GM20431 (cell line): ENCODE measurements at regions not wholly inside any gene's neighbourhood (a gene's known extent, or its start where the extent isn't known, plus 50 kb on each side); places are given as distances from the start of the nearest gene placed in this dataset.

ENCODE experiments used
- in situ Hi-C: fragments of 300-500 bp; cut with MseI, MboI; formaldehyde crosslinking; loops from one replicate; pipeline ENCODE4 v1.15.0; 2020; ENCODE audit warnings: low sequenced_read_pairs; ENCODE audit not compliant: unreplicated experiment

DNA sequence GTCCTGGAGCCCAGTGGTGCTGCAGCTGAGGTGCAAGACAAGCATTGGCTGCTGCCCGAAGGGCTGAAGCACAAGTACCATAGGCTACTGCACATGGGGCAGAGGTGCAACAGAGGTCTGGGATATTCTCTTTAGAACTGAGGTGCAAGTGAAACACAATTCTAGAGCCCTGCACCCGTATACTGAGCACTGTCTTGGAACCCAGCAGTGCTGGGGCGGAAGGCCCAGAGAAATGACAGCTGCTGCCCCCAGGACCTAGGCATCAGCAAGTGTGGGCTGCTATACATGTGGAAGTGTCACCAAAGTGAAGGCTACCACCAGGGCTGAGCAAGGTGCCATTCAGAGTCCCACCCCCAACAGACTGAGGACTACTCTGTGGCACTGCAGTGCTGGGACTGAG lies 393.6 kb upstream of the STEAP1 start:
- in situ Hi-C loops = no loop called here

DNA sequence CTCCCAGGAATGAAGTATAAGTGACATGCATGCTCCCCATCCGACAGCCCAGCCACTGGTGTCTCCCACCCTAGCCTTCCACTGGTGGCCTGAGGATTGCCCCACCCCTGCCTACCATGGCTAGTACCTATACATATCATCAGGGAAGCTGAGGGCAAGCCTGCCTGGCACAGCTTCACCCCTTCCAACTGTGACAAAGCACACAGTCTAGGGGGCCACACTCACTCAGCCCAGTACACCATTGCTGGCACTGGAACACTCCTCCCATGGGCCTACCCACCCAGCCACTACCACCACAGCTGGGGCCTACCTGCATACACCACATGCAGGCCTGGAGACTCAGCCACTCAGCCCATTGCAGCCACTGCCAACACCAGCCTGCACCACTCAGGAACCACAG lies 393.1 kb upstream of the STEAP1 start:
- in situ Hi-C loops = no loop called here

DNA sequence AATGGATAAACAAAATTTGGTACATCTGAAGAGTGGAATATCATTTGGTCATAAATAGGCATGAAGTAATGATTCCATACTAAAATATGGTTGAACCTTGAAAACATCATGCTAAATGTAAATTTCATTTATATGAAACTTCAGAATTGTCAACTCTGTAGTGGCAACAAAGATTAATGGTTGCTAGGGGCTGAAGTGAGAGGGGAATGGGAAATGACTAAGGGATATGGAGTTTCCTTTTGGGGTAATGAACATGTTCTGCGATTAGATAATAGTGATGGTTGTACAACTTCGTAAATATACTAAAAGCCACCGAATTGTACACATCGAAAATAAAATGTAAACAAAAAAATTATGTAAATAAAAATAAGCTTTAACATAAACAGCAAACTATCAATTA lies 384.1 kb upstream of the STEAP1 start:
- in situ Hi-C loops = no loop called here

DNA sequence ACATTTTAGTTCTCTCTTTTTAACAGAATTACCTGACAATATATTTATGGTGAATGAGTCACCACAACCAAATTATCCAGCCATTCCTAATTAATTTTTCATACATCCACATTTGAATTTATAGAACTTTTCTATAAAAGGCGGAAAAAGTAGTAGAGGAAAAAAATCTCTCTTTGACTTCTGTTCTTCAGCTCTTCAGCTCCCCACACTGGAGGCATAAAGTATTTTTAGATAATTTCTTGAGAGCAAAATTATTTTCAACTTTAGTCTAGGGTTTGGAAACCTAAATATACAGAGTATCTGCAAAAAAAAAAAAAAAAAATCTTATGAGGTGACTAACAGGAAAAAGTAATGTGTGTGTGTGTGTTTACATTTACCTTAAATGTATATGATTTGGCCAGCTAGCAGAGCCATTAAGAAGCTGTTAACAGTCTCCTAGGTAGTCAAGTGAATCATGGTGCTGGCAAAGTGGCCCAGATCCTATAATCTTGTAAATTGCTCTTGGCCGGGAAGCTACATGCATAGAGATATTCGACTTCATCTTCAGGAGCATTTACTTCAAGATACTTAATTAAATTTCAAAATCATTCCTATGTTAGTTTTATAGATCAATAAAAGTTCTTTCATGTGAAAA lies 383.1 kb upstream of the STEAP1 start:
- in situ Hi-C loops = no loop called here

DNA sequence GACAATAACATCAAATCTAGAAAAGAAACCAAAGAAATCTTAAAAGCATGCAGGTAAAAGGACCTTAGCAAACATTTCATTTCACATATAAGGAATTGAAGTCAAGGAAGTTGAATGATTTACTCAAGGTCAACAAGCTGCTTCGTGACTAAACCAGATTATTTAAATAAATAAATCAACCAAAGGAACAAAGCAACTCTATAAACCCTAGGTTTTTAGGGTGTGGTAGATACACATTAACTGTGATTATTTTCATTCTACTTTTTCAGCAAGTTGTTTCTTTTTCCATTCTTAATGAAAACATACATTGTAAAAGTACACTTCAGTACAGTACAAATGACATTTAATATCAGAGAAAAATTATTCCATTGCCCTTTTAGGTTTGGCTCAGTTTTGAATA lies 382.0 kb upstream of the STEAP1 start:
- in situ Hi-C loops = no loop called here

DNA sequence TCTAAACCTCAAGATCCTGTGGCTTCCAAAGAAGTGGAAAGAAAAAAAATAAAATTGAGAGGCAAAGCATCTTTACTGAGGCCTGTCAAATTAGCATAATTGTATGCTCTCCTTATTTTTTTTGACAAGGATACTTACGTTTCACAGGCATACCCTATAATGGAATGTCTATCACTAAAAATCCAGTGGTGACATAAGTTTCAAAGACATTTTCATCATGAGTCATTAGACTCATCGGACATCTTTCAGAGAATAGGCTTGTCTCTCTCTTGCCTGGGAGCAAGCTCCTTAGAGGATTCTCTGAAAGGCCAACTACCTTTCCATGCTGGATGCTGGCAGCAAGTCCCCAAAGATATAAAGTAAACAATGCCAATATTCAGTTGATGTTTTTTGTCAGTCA lies 380.7 kb upstream of the STEAP1 start:
- in situ Hi-C loops = no loop called here

DNA sequence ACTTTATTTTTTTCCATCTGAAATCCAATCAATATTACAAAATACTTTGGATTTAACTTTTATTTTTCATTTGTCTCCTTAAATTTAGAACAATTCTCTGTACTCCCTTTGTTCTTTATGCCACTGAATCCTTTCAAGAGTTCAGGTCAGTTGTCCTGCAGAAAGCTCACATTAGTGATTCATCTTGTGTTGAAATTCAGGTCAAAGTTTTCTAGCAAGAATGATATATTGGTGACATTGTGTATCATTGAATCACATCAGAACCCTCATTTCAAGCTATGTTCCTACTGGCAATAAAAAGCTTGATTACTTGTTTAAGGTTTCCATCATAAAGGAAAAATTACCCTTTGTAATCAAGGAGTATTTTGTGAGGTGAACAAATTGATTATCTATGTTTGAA lies 378.8 kb upstream of the STEAP1 start:
- in situ Hi-C loops = no loop called here

DNA sequence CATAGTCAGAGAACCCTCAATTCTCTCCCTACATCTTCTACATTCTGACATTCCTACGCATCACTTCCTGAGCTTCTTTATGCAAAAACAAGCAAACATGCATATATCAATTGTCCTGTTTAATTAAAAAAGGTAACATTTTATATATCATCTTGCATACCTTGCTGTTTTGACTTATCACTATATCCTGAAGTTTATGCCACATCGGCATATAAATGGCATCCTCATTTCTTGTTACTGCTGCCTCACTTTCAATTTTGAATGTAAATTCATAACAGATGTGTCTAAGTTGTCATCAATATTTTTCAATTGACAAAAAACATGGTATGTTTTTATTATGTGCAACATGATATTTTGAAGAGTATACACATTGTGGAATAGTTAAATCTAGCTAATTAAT lies 377.3 kb upstream of the STEAP1 start:
- in situ Hi-C loops = no loop called here

DNA sequence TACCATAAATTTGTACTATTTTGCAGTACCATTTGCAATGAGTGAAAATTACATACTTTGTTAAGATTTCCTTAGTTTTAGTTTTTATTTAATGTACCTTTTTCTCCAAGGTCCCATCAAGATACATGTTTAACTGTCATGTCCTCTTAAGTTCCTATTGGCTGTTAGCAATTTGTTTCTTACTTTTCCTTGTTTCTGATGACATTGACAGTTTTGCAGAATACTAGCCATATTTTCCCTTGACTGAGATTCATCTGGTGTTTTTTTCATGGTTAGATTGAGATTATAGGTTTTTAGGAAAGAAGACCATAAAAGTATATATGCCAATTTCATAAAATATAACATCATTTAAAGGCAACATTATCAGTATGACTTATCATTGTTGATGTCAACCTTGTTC lies 376.8 kb upstream of the STEAP1 start:
- in situ Hi-C loops = no loop called here

DNA sequence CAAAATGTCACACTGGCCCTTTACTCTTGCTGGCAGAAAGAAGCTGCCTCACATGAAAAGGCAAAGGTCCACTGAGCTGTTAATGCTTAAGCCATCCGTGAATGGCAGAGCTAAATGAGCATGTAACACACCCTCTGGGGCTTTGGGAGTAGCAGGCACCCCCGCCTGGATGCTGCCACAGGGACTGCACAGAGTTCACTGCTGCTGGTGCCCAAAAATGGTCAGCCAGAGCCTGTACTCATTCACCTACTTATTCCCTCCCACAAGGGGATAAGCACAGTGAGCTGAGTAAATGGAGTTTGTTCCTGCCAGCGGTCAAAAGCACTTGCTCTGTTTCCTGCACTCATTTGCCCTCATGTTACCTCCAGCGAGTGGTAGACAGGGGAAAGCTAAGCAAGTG lies 374.0 kb upstream of the STEAP1 start:
- in situ Hi-C loops = no loop called here

DNA sequence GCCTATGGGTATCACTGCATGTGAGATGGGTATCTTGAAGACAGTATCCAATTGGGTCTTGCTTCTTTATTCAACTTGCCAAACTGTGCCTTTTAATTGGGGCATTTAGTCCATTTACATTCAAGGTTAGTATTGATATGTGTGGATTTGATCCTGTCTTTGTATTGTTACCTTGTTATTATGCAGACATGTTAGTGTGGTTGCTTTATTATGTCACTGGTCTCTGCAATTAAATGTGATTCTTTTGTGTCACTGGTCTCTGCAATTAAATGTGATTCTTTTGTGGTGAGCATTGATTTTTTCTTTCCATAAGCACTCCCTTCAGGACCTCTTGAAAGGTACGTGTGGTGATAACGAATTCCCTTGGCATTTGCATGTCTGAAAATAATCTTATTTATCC lies 357.8 kb upstream of the STEAP1 start:
- in situ Hi-C loops = no loop called here

DNA sequence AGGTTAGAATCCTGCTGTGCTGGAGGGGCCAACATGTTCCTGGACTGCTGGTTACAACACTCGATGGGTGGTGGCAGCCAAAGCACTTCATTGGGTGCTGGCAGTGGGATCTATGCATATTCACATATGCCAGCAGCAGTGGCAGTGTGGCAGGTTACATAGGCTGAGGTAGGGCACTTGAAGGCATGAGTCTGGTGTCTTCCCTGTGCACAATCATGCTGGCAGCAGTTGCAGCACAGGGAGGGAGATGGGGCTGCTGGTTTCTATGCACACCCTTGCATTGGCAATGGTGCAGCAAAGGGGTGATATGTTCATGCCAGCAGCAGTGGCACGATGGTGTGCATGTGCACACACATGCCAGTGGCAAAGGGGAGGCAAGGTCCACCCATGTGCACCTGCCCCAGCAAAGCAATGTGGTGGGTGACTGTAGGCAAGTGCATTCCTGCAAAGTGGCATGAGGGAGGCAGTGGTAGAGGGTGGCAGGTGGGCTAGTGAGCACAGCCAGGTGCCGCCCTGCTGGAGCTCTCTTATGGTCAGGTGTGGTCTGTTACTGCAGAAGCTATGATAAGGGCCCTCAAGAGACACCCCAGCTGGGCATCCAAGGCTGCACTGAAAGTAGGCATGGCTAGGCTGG lies 356.2 kb upstream of the STEAP1 start:
- in situ Hi-C loops = no loop called here

DNA sequence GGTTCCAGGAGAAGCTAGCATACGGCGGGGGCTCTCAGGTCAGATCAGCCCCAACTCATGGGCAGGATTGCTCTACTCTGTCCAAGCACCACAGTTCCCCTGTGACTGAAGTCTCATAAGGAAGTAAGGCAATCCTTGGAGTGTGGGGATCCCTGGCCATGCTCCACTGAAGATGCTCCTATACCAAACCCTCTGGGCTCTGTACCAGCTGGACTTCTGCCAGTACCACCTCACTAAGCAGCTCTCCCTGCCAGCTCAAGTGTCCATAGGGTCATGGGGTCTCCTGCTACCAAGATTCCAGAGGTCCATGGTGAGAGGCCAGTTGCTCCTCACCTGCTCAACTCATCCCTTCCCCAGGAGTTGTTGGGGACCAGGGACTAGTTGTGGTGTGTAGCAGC lies 355.7 kb upstream of the STEAP1 start:
- in situ Hi-C loops = no loop called here

DNA sequence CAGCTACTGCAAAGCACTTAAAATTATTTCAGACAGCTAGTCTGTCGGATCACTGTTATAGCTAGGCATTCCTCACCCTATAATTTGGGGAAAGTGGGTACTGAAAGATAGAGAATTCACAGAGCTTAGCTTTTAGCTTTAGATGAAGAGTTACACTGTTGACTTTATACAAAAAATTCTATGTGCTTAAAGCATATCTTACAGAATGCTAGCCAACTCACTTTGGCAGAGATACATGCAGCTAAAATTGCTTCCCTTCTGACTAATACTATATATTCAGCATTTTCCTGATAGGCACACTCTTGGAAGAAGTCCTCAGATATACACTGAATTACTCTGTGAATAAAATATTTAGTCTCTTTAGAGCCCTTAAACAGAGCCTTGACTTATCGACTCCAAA lies 353.5 kb upstream of the STEAP1 start:
- in situ Hi-C loops = no loop called here

DNA sequence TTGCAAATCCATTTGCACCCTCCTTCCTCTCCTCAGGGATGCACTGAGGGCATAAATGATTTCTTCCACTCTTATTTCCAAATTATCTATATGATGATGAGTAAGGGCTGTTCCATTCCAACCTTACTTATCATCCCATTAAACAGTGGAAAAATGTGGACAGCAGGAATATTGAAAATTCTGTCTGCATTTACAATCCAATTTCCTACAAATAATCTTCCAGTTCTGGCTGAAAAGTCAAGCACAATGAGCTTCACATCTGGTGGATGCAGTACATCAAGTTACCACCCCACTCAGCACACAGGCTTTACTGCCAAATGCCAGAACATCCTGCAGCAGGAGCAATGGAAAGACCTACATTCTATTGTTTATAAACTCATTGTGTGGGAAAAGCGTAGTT lies 345.0 kb upstream of the STEAP1 start:
- in situ Hi-C loops = no loop called here

DNA sequence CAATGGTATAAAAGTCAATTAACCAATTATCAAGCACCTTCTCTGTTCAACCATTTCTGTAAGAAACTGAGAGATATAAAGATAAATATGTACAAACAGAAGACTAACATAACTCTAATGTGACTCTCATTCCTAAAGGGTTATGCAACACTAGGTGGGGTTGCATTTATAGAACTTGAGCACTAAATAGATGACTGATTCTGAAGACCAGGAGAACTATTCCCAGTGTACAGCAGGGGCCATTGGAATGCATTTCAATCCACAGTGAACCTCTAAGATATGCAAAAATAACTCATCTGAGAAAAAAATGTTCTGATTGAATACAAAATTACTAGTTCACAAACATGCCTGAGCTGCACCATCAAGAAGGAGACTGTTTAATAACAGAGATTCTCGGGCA lies 341.2 kb upstream of the STEAP1 start:
- in situ Hi-C loops = no loop called here

DNA sequence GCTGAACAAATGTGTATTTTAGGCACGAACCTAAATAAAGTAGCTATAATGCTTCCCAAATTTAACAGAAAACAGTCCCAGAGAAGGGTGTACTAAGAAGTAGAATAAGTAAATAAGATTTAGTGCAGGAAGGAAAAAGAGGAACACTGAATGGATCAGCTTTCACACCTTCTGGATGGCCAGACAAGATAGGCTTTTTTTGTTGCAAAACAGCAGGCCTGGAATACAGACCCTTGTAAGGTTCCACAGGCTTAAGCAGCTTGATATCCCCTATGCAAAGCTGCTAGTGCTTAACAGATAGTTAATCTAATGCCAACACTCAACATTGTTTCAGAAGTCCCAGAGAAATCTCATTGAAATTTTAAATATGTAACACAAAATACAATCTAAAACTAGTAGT lies 328.1 kb upstream of the STEAP1 start:
- in situ Hi-C loops = no loop called here

DNA sequence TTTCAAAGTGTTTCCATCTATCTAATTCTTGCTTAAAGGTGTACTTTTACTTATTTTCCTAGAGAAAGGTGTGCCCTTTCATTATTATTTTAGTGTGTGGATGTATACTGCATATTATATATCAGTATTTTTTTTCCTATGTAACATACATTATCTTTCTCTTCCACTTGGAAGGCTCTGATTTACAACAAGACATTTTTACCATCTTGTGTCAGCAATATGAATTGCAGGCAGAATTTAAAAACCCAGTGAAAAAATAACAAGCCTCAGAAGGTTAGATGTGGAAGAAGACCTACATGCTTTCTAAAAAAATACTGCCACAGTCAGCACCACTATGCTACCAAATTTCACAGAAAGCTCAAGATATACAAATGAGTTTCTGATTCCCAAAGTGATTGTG lies 327.7 kb upstream of the STEAP1 start:
- in situ Hi-C loops = no loop called here

DNA sequence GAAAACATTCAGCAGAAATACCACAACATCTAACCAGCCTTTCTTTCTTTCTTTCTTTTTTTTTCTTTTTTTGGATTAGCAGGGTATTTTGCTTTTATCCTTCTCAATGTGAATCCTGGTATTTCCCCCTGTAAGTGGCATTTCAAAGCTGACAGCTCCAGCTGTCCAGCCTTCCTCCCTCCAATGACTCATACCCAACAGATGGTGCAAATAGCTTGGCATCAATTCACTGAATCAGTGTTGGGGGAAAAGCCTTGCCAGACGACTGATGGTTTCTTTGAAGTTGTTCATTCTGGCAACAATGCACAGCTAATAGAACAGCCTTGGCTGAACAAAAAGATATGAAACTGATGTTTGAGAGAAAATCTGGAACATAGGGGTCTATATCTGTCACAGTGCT lies 316.8 kb upstream of the STEAP1 start:
- in situ Hi-C loops = no loop called here

DNA sequence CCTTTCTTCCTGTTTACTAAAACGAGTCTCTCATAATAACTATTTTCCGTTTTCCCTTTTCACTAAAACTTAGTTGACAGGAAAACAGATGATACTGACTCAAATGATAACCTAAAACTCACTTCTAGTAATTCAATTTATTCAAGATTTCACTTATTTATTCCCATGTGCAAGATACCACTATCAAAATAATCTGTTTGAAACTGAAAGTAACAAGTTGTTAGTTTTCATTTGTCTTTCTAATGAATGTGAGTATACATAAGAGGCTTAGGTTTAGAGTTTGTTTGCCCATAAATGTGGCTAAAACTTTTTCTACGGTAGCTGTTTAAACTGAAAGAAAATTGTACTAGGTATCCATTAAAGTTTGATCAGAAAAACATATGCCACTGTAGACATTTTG lies 314.9 kb upstream of the STEAP1 start:
- in situ Hi-C loops = no loop called here

DNA sequence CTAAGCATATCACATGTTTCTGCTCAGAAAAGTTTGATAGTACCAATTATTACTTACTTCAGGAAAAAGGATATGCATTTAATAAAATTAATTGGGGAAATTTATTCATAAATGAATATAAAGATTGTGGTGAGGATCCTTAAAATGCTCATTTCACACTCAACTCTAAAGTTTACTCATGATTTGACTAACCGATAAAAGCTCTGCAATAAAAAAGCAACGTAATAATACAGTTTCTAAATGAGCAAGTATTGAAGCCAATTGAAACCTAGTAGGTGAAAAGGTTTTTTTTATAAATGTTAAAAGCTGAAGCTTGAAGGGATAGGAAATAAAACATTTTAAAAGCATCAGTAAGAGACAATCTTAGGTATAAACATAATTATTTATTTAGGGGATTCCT lies 308.3 kb upstream of the STEAP1 start:
- in situ Hi-C loops = no loop called here

DNA sequence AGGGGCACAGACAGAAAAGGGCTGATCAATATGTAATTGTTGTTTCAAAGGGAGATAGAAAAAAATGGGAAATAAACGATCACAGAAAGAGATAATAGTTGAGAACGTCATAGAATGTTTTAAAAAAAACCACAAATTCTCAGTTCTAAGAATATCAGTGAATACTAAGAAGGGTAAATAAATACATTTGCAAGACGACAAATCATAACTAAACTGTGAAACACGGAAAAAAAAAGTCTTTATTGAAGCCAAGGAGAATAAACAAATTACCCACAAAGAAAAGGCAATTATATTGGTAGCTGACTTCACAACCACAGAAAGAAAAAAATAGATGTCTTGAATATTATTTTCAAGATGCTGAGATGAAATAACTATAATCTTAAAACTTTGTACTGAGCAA lies 305.2 kb upstream of the STEAP1 start:
- in situ Hi-C loops = no loop called here
